Fibroblast of villous mesenchyme (primary cell): ENCODE measurements at regions not wholly inside any gene's neighbourhood (a gene's known extent, or its start where the extent isn't known, plus 50 kb on each side); places are given as distances from the start of the nearest gene placed in this dataset. TPM values are rescaled to one million over a fixed set of nuclear protein-coding genes. Genes with fewer than 3 reads are reported as not detected.

ENCODE experiments used
- DNase-seq: peaks from one replicate; pipeline ENCODE4 v3.0.0-alpha.2; 2010; ENCODE audit warnings: low read depth
- H3K4me3 ChIP-seq: 2 replicates; pipeline ENCODE4 v1.5.1; 2011; ENCODE audit warnings: low read depth, mild to moderate bottlenecking, low read length
- small RNA-seq: library from RNA; depleted of rRNA; stranded (forward); fragments of <200 nt; gene quantifications from one replicate; pipeline ENCODE3, GENCODE V24; 2012
- TF ChIP-seq, protein P1 (sequence below): IDR thresholded peaks from 2 replicates; pipeline ENCODE4 v1.5.1; 2012; ENCODE audit warnings: low read depth, mild to moderate bottlenecking, low read length; ENCODE audit not compliant: insufficient read depth

DNA sequence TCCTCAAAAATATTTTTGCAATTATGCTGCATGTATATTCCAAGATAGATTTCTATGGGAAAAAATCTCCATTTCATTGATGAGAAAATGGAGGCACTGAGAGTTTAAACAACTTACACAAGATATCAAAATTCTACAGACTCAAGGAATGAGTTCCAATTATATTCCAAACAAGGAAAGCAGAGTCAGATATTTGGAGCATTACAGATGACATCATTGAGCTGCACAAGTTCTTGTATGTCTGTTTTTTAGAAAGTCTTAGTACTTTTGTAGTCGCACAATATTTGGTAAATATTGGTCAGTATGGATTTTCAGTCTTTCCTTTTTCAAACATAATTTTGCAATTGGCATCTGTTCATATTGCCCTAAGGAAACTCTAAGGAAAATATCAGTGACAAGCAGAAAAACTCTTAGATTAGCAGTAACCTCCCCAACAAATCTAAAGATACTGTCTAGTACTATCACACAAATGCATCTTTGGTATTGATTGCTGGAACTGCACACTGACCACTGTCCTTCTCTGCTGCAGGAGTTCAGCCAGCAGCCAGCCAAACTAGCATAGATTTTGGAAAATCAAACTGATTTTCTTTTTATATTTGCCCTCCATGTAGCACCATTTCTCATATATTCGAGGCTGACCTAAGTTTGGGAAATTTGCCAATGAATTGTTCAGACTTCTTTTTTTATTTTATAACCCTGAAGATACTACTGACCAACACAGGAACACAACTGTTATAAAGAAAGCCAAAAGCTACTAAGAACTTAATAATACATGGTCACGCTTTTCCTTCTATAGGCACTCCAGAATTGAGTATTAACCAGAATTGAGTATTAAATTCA lies 51.7 kb upstream of the TBX18 start:
- TF ChIP-seq, protein P1, sequence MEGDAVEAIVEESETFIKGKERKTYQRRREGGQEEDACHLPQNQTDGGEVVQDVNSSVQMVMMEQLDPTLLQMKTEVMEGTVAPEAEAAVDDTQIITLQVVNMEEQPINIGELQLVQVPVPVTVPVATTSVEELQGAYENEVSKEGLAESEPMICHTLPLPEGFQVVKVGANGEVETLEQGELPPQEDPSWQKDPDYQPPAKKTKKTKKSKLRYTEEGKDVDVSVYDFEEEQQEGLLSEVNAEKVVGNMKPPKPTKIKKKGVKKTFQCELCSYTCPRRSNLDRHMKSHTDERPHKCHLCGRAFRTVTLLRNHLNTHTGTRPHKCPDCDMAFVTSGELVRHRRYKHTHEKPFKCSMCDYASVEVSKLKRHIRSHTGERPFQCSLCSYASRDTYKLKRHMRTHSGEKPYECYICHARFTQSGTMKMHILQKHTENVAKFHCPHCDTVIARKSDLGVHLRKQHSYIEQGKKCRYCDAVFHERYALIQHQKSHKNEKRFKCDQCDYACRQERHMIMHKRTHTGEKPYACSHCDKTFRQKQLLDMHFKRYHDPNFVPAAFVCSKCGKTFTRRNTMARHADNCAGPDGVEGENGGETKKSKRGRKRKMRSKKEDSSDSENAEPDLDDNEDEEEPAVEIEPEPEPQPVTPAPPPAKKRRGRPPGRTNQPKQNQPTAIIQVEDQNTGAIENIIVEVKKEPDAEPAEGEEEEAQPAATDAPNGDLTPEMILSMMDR, result no peak
- no peak overlapping the region for H3K4me3 ChIP-seq
- DNase-seq, result no peak

Small RNA genes in the stretch of these regions (small RNA-seq; reads per million reads assigned to genes)
- gene AL109941.1, result not detected
